ENCODE measurements at regions not wholly inside any gene's neighbourhood (a gene's known extent, or its start where the extent isn't known, plus 50 kb on each side); places are given as distances from the start of the nearest gene placed in this dataset.

DNA sequence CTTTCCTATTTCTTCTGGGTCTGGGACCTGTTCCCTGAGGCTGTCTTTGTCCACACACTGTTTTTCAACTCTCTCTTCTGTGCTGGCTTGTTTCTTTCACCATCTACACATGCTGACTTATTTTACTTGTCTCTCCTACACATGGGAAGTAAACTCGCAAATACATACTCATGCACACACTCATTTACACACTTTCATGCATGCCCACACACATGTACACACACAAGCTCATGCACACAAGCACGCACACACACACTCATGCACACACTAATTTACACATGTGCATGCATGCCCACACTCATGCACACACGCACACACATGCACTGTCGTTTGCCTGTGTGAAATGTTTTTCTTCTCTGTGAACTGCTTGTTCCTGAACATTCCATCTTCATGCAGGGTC, 169.0 kb downstream of the IRX2 start:
- TF ChIP-seq, protein P1, sequence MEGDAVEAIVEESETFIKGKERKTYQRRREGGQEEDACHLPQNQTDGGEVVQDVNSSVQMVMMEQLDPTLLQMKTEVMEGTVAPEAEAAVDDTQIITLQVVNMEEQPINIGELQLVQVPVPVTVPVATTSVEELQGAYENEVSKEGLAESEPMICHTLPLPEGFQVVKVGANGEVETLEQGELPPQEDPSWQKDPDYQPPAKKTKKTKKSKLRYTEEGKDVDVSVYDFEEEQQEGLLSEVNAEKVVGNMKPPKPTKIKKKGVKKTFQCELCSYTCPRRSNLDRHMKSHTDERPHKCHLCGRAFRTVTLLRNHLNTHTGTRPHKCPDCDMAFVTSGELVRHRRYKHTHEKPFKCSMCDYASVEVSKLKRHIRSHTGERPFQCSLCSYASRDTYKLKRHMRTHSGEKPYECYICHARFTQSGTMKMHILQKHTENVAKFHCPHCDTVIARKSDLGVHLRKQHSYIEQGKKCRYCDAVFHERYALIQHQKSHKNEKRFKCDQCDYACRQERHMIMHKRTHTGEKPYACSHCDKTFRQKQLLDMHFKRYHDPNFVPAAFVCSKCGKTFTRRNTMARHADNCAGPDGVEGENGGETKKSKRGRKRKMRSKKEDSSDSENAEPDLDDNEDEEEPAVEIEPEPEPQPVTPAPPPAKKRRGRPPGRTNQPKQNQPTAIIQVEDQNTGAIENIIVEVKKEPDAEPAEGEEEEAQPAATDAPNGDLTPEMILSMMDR (IDR thresholded peaks at IDR 0.05 in 4 of 5, conservative IDR thresholded peaks at IDR 0.05 in 1 of 5), result no peak
- TF ChIP-seq POLR2A (IDR thresholded peaks at IDR 0.05), result no peak
